ENCODE measurements at regions not wholly inside any gene's neighbourhood (a gene's known extent, or its start where the extent isn't known, plus 50 kb on each side); places are given as distances from the start of the nearest gene placed in this dataset.

DNA sequence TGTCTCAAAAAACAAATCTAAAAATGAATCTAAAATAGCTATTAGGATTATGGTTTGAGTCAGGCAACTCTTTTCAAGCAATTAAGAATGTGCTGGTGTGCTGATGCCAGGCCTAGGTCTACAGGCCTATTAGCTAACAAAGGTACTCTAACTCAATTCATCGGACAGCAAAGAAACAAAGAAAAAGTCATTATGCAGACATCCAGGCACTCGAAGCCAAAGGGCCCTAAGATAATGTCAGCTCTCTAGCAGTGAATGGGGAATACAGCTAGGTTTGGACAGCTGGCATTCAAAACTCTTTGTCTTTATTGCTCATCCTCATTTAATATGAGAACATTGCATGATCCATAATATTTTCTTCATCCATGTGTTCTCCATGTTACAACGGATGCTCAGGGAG is 108.5 kb downstream of the TMEM114 start:
- TF ChIP-seq, protein P1, sequence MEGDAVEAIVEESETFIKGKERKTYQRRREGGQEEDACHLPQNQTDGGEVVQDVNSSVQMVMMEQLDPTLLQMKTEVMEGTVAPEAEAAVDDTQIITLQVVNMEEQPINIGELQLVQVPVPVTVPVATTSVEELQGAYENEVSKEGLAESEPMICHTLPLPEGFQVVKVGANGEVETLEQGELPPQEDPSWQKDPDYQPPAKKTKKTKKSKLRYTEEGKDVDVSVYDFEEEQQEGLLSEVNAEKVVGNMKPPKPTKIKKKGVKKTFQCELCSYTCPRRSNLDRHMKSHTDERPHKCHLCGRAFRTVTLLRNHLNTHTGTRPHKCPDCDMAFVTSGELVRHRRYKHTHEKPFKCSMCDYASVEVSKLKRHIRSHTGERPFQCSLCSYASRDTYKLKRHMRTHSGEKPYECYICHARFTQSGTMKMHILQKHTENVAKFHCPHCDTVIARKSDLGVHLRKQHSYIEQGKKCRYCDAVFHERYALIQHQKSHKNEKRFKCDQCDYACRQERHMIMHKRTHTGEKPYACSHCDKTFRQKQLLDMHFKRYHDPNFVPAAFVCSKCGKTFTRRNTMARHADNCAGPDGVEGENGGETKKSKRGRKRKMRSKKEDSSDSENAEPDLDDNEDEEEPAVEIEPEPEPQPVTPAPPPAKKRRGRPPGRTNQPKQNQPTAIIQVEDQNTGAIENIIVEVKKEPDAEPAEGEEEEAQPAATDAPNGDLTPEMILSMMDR (IDR thresholded peaks at IDR 0.05): no peak
- no peak for TF ChIP-seq POLR2A (IDR thresholded peaks at IDR 0.05)

All from adrenal gland (tissue), 5 donors.